SK-N-SH treated with all-trans-retinoic acid at 6 μM for 48 hours (cell line): ENCODE measurements at regions not wholly inside any gene's neighbourhood (a gene's known extent, or its start where the extent isn't known, plus 50 kb on each side); places are given as distances from the start of the nearest gene placed in this dataset.

Source experiments
- ATAC-seq: fragments of 200-7000 bp; cut with Tn5 transposase; 3 replicates; pipeline ENCODE4 v1.9.1; 2020; ENCODE audit warnings: mild to moderate bottlenecking, moderate library complexity
- ARNTL ChIP-seq: fragments of 450-650 bp; formaldehyde crosslinking; IDR thresholded peaks from 2 replicates; pipeline ENCODE4 v1.5.0; 2020; ENCODE audit warnings: low read depth, mild to moderate bottlenecking, moderate library complexity, borderline replicate concordance
- BACH2 ChIP-seq: fragments of 250-450 bp; sonication (Bioruptor Pico); IDR thresholded peaks from 2 replicates; pipeline ENCODE4 v1.9.0; 2021; ENCODE audit warnings: mild to moderate bottlenecking, borderline replicate concordance
- CSDC2 ChIP-seq: fragments of 250-450 bp; sonication (Bioruptor Pico); IDR thresholded peaks from 2 replicates; pipeline ENCODE4 v1.5.0; 2020; ENCODE audit warnings: mild to moderate bottlenecking, moderate library complexity
- CSRNP3 ChIP-seq: fragments of 250-450 bp; sonication (Bioruptor Pico); IDR thresholded peaks from 2 replicates; pipeline ENCODE4 v1.5.1; 2021; ENCODE audit warnings: mild to moderate bottlenecking, moderate library complexity
- ESRRG ChIP-seq: fragments of 250-450 bp; sonication (Bioruptor Pico); IDR thresholded peaks from 2 replicates; pipeline ENCODE4 v1.6.1; 2021; ENCODE audit warnings: mild to moderate bottlenecking
- GLIS3 ChIP-seq: fragments of 250-450 bp; sonication (Bioruptor Pico); IDR thresholded peaks from 2 replicates; pipeline ENCODE4 v1.5.0; 2020; ENCODE audit warnings: mild to moderate bottlenecking, moderate library complexity
- ISL1 ChIP-seq: fragments of 250-450 bp; sonication (Bioruptor Pico); IDR thresholded peaks from 2 replicates; pipeline ENCODE4 v2.1.2; 2022; ENCODE audit warnings: mild to moderate bottlenecking, moderate library complexity
- OSR1 ChIP-seq: fragments of 250-450 bp; sonication (Bioruptor Pico); IDR thresholded peaks from 2 replicates; pipeline ENCODE4 v1.8.0; 2022; ENCODE audit warnings: moderate library complexity, mild to moderate bottlenecking, inconsistent platforms
- PPARA ChIP-seq: fragments of 250-450 bp; sonication (Bioruptor Pico); IDR thresholded peaks from 2 replicates; pipeline ENCODE4 v1.5.0; 2020; ENCODE audit warnings: mild to moderate bottlenecking, borderline replicate concordance
- RARB ChIP-seq: fragments of 250-450 bp; sonication (Bioruptor Pico); IDR thresholded peaks from 2 replicates; pipeline ENCODE4 v1.8.0; 2021; ENCODE audit warnings: mild to moderate bottlenecking, moderate library complexity
- SNAI2 ChIP-seq: fragments of 250-450 bp; sonication (Bioruptor Pico); IDR thresholded peaks from 2 replicates; pipeline ENCODE4 v1.5.0; 2020; ENCODE audit warnings: mild to moderate bottlenecking, moderate library complexity
- TCF4 ChIP-seq: fragments of 250-450 bp; sonication (Bioruptor Pico); IDR thresholded peaks from 2 replicates; pipeline ENCODE4 v1.8.0; 2021; ENCODE audit warnings: mild to moderate bottlenecking, moderate library complexity, borderline replicate concordance
- TOX ChIP-seq: fragments of 250-450 bp; sonication (Bioruptor Pico); IDR thresholded peaks from 2 replicates; pipeline ENCODE4 v1.8.0; 2021; ENCODE audit warnings: mild to moderate bottlenecking, moderate library complexity, borderline replicate concordance
- TSHZ2 ChIP-seq: fragments of 250-450 bp; sonication (Bioruptor Pico); IDR thresholded peaks from 2 replicates; pipeline ENCODE4 v1.5.0; 2020; ENCODE audit warnings: mild to moderate bottlenecking, moderate library complexity
- ZC3H10 ChIP-seq: fragments of 250-450 bp; sonication (Bioruptor Pico); IDR thresholded peaks from 2 replicates; pipeline ENCODE4 v1.5.1; 2021; ENCODE audit warnings: mild to moderate bottlenecking, moderate library complexity
- ZFP3 ChIP-seq: fragments of 250-450 bp; sonication (Bioruptor Pico); IDR thresholded peaks from 2 replicates; pipeline ENCODE4 v1.5.0; 2020; ENCODE audit warnings: mild to moderate bottlenecking, moderate library complexity
- ZFP30 ChIP-seq: fragments of 450-650 bp; formaldehyde crosslinking; IDR thresholded peaks from 2 replicates; pipeline ENCODE4 v1.5.0; 2022; ENCODE audit warnings: mild to moderate bottlenecking, moderate library complexity
- ZNF565 ChIP-seq: fragments of 450-650 bp; formaldehyde crosslinking; conservative IDR thresholded peaks from 2 replicates; pipeline ENCODE4 v1.5.0; 2020; ENCODE audit warnings: low read depth, mild to moderate bottlenecking, moderate library complexity
- ZNF70 ChIP-seq: fragments of 450-650 bp; formaldehyde crosslinking; IDR thresholded peaks from 2 replicates; pipeline ENCODE4 v1.5.0; 2020; ENCODE audit warnings: mild to moderate bottlenecking, moderate library complexity
- ZNF8 ChIP-seq: fragments of 450-650 bp; formaldehyde crosslinking; IDR thresholded peaks from 2 replicates; pipeline ENCODE4 v1.5.0; 2020; ENCODE audit warnings: mild to moderate bottlenecking, moderate library complexity
- TF ChIP-seq, protein P1 (sequence below): fragments of 250-450 bp; sonication (Bioruptor Pico); IDR thresholded peaks from 2 replicates; pipeline ENCODE4 v1.8.0; 2021; ENCODE audit warnings: low read depth, mild to moderate bottlenecking, moderate library complexity, borderline replicate concordance
- TF ChIP-seq, protein P2 (sequence below): fragments of 250-450 bp; sonication (Bioruptor Pico); IDR thresholded peaks from 2 replicates; pipeline ENCODE4 v1.5.1; 2020; ENCODE audit warnings: low read depth, mild to moderate bottlenecking, moderate library complexity

GRCh38 chr2:153004627-153005026 lies 286.2 kb downstream of the ARL6IP6 start:
- ATAC-seq = no peak
- TF ChIP-seq, protein P1, sequence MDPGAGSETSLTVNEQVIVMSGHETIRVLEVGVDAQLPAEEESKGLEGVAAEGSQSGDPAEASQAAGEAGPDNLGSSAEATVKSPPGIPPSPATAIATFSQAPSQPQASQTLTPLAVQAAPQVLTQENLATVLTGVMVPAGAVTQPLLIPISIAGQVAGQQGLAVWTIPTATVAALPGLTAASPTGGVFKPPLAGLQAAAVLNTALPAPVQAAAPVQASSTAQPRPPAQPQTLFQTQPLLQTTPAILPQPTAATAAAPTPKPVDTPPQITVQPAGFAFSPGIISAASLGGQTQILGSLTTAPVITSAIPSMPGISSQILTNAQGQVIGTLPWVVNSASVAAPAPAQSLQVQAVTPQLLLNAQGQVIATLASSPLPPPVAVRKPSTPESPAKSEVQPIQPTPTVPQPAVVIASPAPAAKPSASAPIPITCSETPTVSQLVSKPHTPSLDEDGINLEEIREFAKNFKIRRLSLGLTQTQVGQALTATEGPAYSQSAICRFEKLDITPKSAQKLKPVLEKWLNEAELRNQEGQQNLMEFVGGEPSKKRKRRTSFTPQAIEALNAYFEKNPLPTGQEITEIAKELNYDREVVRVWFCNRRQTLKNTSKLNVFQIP (CRISPR knock-in tag) = no peak
- TF ChIP-seq, protein P2, sequence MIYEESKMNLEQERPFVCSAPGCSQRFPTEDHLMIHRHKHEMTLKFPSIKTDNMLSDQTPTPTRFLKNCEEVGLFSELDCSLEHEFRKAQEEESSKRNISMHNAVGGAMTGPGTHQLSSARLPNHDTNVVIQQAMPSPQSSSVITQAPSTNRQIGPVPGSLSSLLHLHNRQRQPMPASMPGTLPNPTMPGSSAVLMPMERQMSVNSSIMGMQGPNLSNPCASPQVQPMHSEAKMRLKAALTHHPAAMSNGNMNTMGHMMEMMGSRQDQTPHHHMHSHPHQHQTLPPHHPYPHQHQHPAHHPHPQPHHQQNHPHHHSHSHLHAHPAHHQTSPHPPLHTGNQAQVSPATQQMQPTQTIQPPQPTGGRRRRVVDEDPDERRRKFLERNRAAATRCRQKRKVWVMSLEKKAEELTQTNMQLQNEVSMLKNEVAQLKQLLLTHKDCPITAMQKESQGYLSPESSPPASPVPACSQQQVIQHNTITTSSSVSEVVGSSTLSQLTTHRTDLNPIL (CRISPR knock-in tag) = no peak
- TF ChIP-seq GLIS3 (CRISPR knock-in tag) = no peak
- TF ChIP-seq SNAI2 (CRISPR knock-in tag) = no peak
- no peak for TF ChIP-seq OSR1 (CRISPR knock-in tag)
- no peak for TF ChIP-seq ZNF70 (CRISPR knock-in tag)

- TF ChIP-seq TSHZ2 (CRISPR knock-in tag) (no peak), GLIS3 (CRISPR knock-in tag) (no peak), ZNF8 (no peak), TCF4 (CRISPR knock-in tag) (no peak), ZFP30 (CRISPR knock-in tag) (no peak), RARB (CRISPR knock-in tag) (no peak)
- TF ChIP-seq, protein P1 (CRISPR knock-in tag) = no peak
- TF ChIP-seq, all 23 proteins: peak for 0
- no peak for ATAC-seq
Observed at GRCh38 chr2:152974146-152974545, 255.7 kb downstream of the ARL6IP6 start.

GRCh38 chr2:152971685-152972084 lies 253.3 kb downstream of the ARL6IP6 start:
- ATAC-seq = no peak
- TF ChIP-seq BACH2 (CRISPR knock-in tag) = no peak
- no peak for TF ChIP-seq ISL1
- no peak for TF ChIP-seq TOX
- no peak for TF ChIP-seq ESRRG (CRISPR knock-in tag)
- TF ChIP-seq PPARA (CRISPR knock-in tag) = no peak
- no peak for TF ChIP-seq CSRNP3 (CRISPR knock-in tag)
- no peak for TF ChIP-seq ARNTL
- TF ChIP-seq ZFP3 (CRISPR knock-in tag) = no peak
- TF ChIP-seq TCF4 (CRISPR knock-in tag) = no peak
- TF ChIP-seq, protein P2 (CRISPR knock-in tag) = no peak
- TF ChIP-seq, protein P1 (CRISPR knock-in tag) = no peak
- TF ChIP-seq ZC3H10 = no peak
- no peak for TF ChIP-seq TSHZ2 (CRISPR knock-in tag)
- TF ChIP-seq SNAI2 (CRISPR knock-in tag) = no peak
- TF ChIP-seq ZNF70 (CRISPR knock-in tag) = no peak
- no peak for TF ChIP-seq CSDC2 (CRISPR knock-in tag)
- no peak for TF ChIP-seq ZNF565 (CRISPR knock-in tag)
